PC-3 (cell line): ENCODE measurements at regions not wholly inside any gene's neighbourhood (a gene's known extent, or its start where the extent isn't known, plus 50 kb on each side); places are given as distances from the start of the nearest gene placed in this dataset.

Experiments used
- CTCF ChIP-seq: fragments of 300-600 bp; sonication (generic); conservative IDR thresholded peaks from 2 replicates; pipeline ENCODE4 v1.5.1; 2017; ENCODE audit warnings: antibody characterized with exemption, low read depth, mild to moderate bottlenecking, low read length
- EZH2 ChIP-seq: fragments of 300-600 bp; sonication (generic); IDR thresholded peaks from one replicate; pipeline ENCODE4 v1.6.1; 2017; ENCODE audit warnings: antibody characterized with exemption, mild to moderate bottlenecking, low read length; ENCODE audit not compliant: unreplicated experiment

- TF ChIP-seq CTCF (no peak), EZH2 (no peak)
These were observed 74.8 kb upstream of the RIOK3 start for GRCh38 chr18:23378302-23378686.
